Astrocyte (in vitro differentiated cells and primary cell): ENCODE measurements at regions not wholly inside any gene's neighbourhood (a gene's known extent, or its start where the extent isn't known, plus 50 kb on each side); places are given as distances from the start of the nearest gene placed in this dataset.

ENCODE experiments used
- EZH2 ChIP-seq: IDR thresholded peaks from 2 replicates; pipeline ENCODE4 v1.6.1; 2012; ENCODE audit warnings: mild to moderate bottlenecking, low read length, inconsistent platforms; ENCODE audit not compliant: insufficient read depth
- TF ChIP-seq, protein P1 (sequence below): IDR thresholded peaks from 2 replicates; pipeline ENCODE4 v1.5.1; 2011; ENCODE audit warnings: low read depth, mild to moderate bottlenecking, inconsistent platforms, low read length, moderate library complexity; ENCODE audit not compliant: insufficient read depth

DNA sequence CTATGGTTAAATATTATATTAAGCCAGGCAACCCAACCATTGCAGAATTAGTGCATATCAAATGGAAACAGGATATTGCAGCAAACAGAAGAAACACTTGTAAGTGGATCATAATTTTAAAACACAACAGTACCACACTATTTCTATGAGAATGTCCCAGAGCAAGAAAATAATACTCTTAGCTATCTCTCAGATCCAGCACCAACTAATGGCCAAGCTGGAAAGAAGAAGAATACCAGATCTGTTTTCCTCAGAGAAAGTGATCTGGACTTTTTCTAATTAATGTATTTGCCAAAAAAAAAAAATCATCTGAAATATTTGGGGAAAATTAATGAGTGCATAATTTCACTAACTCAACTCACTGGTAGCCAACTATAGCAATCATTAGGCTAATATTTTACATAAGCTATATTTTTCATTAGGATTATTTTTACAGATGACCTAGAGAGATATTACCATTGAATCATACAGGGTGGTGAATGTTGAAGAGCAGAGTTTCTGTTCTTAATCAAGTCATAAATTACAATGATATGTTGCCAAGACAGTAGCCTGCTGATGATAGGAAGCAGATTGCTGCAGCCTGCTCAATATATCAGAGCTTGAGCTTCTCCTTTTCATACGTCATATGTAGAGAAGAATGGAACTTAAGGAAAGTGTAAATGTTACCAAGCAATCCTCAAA is 995.4 kb upstream of the LRRN3 start:
- TF ChIP-seq, protein P1, sequence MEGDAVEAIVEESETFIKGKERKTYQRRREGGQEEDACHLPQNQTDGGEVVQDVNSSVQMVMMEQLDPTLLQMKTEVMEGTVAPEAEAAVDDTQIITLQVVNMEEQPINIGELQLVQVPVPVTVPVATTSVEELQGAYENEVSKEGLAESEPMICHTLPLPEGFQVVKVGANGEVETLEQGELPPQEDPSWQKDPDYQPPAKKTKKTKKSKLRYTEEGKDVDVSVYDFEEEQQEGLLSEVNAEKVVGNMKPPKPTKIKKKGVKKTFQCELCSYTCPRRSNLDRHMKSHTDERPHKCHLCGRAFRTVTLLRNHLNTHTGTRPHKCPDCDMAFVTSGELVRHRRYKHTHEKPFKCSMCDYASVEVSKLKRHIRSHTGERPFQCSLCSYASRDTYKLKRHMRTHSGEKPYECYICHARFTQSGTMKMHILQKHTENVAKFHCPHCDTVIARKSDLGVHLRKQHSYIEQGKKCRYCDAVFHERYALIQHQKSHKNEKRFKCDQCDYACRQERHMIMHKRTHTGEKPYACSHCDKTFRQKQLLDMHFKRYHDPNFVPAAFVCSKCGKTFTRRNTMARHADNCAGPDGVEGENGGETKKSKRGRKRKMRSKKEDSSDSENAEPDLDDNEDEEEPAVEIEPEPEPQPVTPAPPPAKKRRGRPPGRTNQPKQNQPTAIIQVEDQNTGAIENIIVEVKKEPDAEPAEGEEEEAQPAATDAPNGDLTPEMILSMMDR = no peak
- TF ChIP-seq EZH2 = no peak
